ENCODE measurements at regions not wholly inside any gene's neighbourhood (a gene's known extent, or its start where the extent isn't known, plus 50 kb on each side); places are given as distances from the start of the nearest gene placed in this dataset.

DNA sequence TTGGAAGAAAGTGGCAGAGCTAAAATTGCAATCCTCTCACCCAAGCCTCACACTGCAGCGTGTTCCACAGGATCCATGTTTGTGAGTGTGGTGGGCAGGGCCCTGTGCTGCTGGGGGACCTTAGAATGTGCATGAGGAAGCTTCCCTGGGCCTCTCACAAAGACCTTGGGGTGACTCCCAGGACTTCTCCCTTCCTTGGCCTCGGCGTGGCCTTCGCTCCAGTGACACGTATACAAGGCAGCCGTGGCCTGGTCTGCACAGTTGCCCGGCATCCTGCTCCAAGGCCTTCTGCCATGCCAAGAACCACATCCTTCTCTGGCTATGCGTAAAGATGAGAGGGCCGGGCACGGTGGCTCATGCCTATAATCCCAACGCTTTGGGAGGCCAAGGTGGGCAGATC is 196.4 kb downstream of the UACA start:
- no peak for TF ChIP-seq POLR2A (IDR thresholded peaks at IDR 0.05)
- TF ChIP-seq, protein P1, sequence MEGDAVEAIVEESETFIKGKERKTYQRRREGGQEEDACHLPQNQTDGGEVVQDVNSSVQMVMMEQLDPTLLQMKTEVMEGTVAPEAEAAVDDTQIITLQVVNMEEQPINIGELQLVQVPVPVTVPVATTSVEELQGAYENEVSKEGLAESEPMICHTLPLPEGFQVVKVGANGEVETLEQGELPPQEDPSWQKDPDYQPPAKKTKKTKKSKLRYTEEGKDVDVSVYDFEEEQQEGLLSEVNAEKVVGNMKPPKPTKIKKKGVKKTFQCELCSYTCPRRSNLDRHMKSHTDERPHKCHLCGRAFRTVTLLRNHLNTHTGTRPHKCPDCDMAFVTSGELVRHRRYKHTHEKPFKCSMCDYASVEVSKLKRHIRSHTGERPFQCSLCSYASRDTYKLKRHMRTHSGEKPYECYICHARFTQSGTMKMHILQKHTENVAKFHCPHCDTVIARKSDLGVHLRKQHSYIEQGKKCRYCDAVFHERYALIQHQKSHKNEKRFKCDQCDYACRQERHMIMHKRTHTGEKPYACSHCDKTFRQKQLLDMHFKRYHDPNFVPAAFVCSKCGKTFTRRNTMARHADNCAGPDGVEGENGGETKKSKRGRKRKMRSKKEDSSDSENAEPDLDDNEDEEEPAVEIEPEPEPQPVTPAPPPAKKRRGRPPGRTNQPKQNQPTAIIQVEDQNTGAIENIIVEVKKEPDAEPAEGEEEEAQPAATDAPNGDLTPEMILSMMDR (IDR thresholded peaks at IDR 0.05), result no peak
